Activated T-helper 9 cell treated with anti-CD3 and anti-CD28 coated beads, Interleukin-2, amount 50 U/mL, for 16 hours (primary cell): ENCODE measurements at regions not wholly inside any gene's neighbourhood (a gene's known extent, or its start where the extent isn't known, plus 50 kb on each side); places are given as distances from the start of the nearest gene placed in this dataset.

Source experiments
- DNase-seq: peaks from one replicate; pipeline ENCODE4 v3.0.0-alpha.2; 2020; ENCODE audit warnings: low read depth

- no peak for DNase-seq
Measured at GRCh38 chr4:155552180-155552579, 114.5 kb upstream of the GUCY1A1 start.

GRCh38 chr4:155548173-155548572 is 118.5 kb upstream of the GUCY1A1 start:
- no peak for DNase-seq

GRCh38 chr4:155546451-155546850 is 120.2 kb upstream of the GUCY1A1 start:
- no peak for DNase-seq

- no peak for DNase-seq
Measured at GRCh38 chr4:155545456-155545855, 121.2 kb upstream of the GUCY1A1 start.

- DNase-seq = no peak
Measured at GRCh38 chr4:155544547-155544946, 122.1 kb upstream of the GUCY1A1 start.

- DNase-seq = no peak
Measured at GRCh38 chr4:155543126-155543765, 123.4 kb upstream of the GUCY1A1 start.

- DNase-seq = no peak
Measured at GRCh38 chr4:155542415-155542814, 124.2 kb upstream of the GUCY1A1 start.

- no peak for DNase-seq
Measured at GRCh38 chr4:155541716-155542115, 124.9 kb upstream of the GUCY1A1 start.

- DNase-seq = no peak
Measured at GRCh38 chr4:155540698-155541097, 126.0 kb upstream of the GUCY1A1 start.

- no peak for DNase-seq
Measured at GRCh38 chr4:155539746-155540145, 126.9 kb upstream of the GUCY1A1 start.

GRCh38 chr4:155535802-155536454 is 130.7 kb upstream of the GUCY1A1 start:
- no peak for DNase-seq

- no peak for DNase-seq
Measured at GRCh38 chr4:155532373-155533085, 134.1 kb upstream of the GUCY1A1 start.

- no peak for DNase-seq
Measured at GRCh38 chr4:155530857-155531256, 135.8 kb upstream of the GUCY1A1 start.

GRCh38 chr4:155530290-155530689 is 136.4 kb upstream of the GUCY1A1 start:
- no peak for DNase-seq

GRCh38 chr4:155529716-155530115 is 136.9 kb upstream of the GUCY1A1 start:
- DNase-seq = no peak

GRCh38 chr4:155529272-155529671 is 137.4 kb upstream of the GUCY1A1 start:
- DNase-seq = no peak

- DNase-seq = no peak
Measured at GRCh38 chr4:155526452-155527169, 140.0 kb upstream of the GUCY1A1 start.

GRCh38 chr4:155524926-155525455 is 141.7 kb upstream of the GUCY1A1 start:
- DNase-seq = no peak

- no peak for DNase-seq
Measured at GRCh38 chr4:155523358-155523757, 143.3 kb upstream of the GUCY1A1 start.

GRCh38 chr4:155522201-155522600 is 144.4 kb upstream of the GUCY1A1 start:
- no peak for DNase-seq

- DNase-seq = no peak
Measured at GRCh38 chr4:155521382-155521781, 144.6 kb upstream of the MAP9 start.

- DNase-seq = no peak
Measured at GRCh38 chr4:155515444-155516075, 138.8 kb upstream of the MAP9 start.
